Heart left ventricle (tissue), 16 donors: ENCODE measurements at regions not wholly inside any gene's neighbourhood (a gene's known extent, or its start where the extent isn't known, plus 50 kb on each side); places are given as distances from the start of the nearest gene placed in this dataset.

Experiments used
- ATAC-seq, 4 donors: fragments of 200-7000 bp; cut with Tn5 transposase; one replicate each; pipeline ENCODE4 v1.9.1; 2020 to 2022; ENCODE audit warnings: moderate library complexity in 4 of 4, mild to moderate bottlenecking in 3 of 4, moderate number of reproducible peaks in 1 of 4
- DNase-seq, 5 donors: peaks; one replicate each; pipeline ENCODE4 v3.0.0-alpha.2; 2020
- H3K27ac ChIP-seq, 12 donors: fragments of 200-600 bp; sonication (generic) in 4 of 12; one replicate each; pipeline versions ENCODE4 v1.5.0 to v1.8.0; 2016 to 2022; ENCODE audit warnings: mild to moderate bottlenecking in 2 of 12
- H3K27me3 ChIP-seq, 9 donors: fragments of 200-600 bp; sonication (generic) in 2 of 9; one replicate each; pipeline versions ENCODE4 v1.5.1 to v1.8.0; 2016 to 2022; ENCODE audit warnings: mild to moderate bottlenecking in 3 of 9
- H3K36me3 ChIP-seq, 9 donors: fragments of 200-600 bp; sonication (generic) in 2 of 9; one replicate each; pipeline versions ENCODE4 v1.5.0 to v1.8.0; 2018 to 2022; ENCODE audit warnings: mild to moderate bottlenecking in 2 of 9
- H3K4me1 ChIP-seq, 12 donors: fragments of 200-600 bp; sonication (generic) in 4 of 12; one replicate each; pipeline versions ENCODE4 v1.5.0 to v1.8.0; 2016 to 2022; ENCODE audit warnings: mild to moderate bottlenecking in 3 of 12
- H3K4me3 ChIP-seq, 12 donors: fragments of 200-600 bp; sonication (generic) in 4 of 12; one replicate each; pipeline versions ENCODE4 v1.5.0 to v1.8.0; 2017 to 2022; ENCODE audit warnings: mild to moderate bottlenecking in 9 of 12, moderate library complexity in 4 of 12
- H3K9me3 ChIP-seq, 12 donors: fragments of 200-600 bp; sonication (generic) in 4 of 12; one replicate each; pipeline versions ENCODE4 v1.5.0 to v1.8.0; 2016 to 2022; ENCODE audit warnings: mild to moderate bottlenecking in 1 of 12
- CTCF ChIP-seq, 12 donors: fragments of 200-600 bp; sonication (generic) in 4 of 12; IDR thresholded peaks; one replicate each; pipeline versions ENCODE4 v1.5.0 to v1.8.0; 2018 to 2022; ENCODE audit warnings: antibody characterized with exemption in 12 of 12, mild to moderate bottlenecking in 5 of 12
- POLR2A ChIP-seq, 2 donors: fragments of 450-650 bp; IDR thresholded peaks; one replicate each; pipeline ENCODE4 v1.6.1; 2017; ENCODE audit warnings: antibody characterized with exemption in 2 of 2, mild to moderate bottlenecking in 2 of 2, moderate library complexity in 2 of 2
- WGBS, 4 donors: extraction: QIAGEN DNeasy Blood & Tissue Kit in 2 of 4; methylation state at CpG; one replicate each; pipeline versions ENCODE4 v1.1.5 to v1.1.7; 2013 to 2018; 5-methylcytosine and 5-hydroxymethylcytosine counted together
- intact Hi-C, 10 donors: fragments of 100-400 bp; cut with DNase I; formaldehyde crosslinking; loops; one replicate each; pipeline versions ENCODE4 v1.11.1 to v1.14.2; 2022
- donor health status: ischemic (EF 13 %, LVEDD 7.1; RV severe dilation, severe dysfunction).
- donor health status: healthy with polysubstance abuse.
- donor health status: DM: no; HTN: yes; CAD: no.
- donor health status: DM: no; HTN: no; CAD: no.
- donor health status: ischemic (EF 25% LVEDD 6.9; RV normal size, moderate dysfunction).
- donor health status: ischemic (EF 25% LVEDD 5.7; RV mildly dilated, moderate dysfunction).
- donor health status: healthy.
- donor health status: DM: yes; HTN: yes; CAD: no.
- donor health status: ischemic (EF 35%, LVEDD 5.7; RV mildly dilated, moderate dysfunction).
- donor health status: nonischemic (EF 11% LVEDD 7.7; RV severe dilation, severe dysfunction).
- donor health status: DM: yes; HTN: yes; CAD: no.
- donor health status: PGD.
- donor health status: ischemic (EF 29% LVEDD 5.4; RV normal size, mild dysfunction).
- donor health status: nonischemic (EF 23%, LVEDD 6.1; RV moderate dilation, normal function).

GRCh38 chr5:3654515-3654914 lies 58.9 kb downstream of the IRX1 start:
- H3K27ac ChIP-seq, result no peak overlapping the region
- no peaks in the 10 kb centered on the region for H3K4me1 ChIP-seq
- no peaks in the 10 kb centered on the region for H3K9me3 ChIP-seq
- peaks cover 0 to 21% (median 0%) of the 10 kb centered on the region in 9 donors for H3K27me3 ChIP-seq
- WGBS, 4 donors, result 82 to 89% (median 85%) methylated on average over 9 of the region's 9 CpGs
- DNase-seq (no peak), ATAC-seq (no peak)
- H3K4me3 ChIP-seq, result no peak overlapping the region
- intact Hi-C loops, result no loop called here
- TF ChIP-seq CTCF (IDR thresholded peaks at IDR 0.05) (no peak), POLR2A (IDR thresholded peaks at IDR 0.05) (no peak)
- H3K36me3 ChIP-seq, result no peaks in the 10 kb centered on the region

GRCh38 chr5:3656803-3657202 lies 61.2 kb downstream of the IRX1 start:
- Histone ChIP-seq H3K9me3 (no peaks in the 10 kb centered on the region), H3K27me3 (peaks cover 0 to 8% (median 0%) of the 10 kb centered on the region in 9 donors), H3K36me3 (no peaks in the 10 kb centered on the region), H3K4me3 (no peak overlapping the region), H3K4me1 (no peaks in the 10 kb centered on the region), H3K27ac (no peak overlapping the region)
- ATAC-seq (no peak), DNase-seq (no peak)
- intact Hi-C loops, result no loop called here
- no peak for TF ChIP-seq CTCF (IDR thresholded peaks at IDR 0.05)
- TF ChIP-seq POLR2A (IDR thresholded peaks at IDR 0.05), result no peak
- 67 to 76% (median 74%) methylated on average over 6 to 7 of the region's 7 CpGs for WGBS, 4 donors

GRCh38 chr5:3657364-3658022 lies 61.9 kb downstream of the IRX1 start:
- Histone ChIP-seq H3K9me3 (no peaks in the 10 kb centered on the region), H3K27ac (no peak overlapping the region), H3K27me3 (peaks cover 0 to 8% (median 0%) of the 10 kb centered on the region in 9 donors), H3K4me3 (no peak overlapping the region), H3K36me3 (no peaks in the 10 kb centered on the region), H3K4me1 (no peaks in the 10 kb centered on the region)
- no peak for DNase-seq
- ATAC-seq, result no peak
- intact Hi-C loops, result no loop called here
- TF ChIP-seq POLR2A (IDR thresholded peaks at IDR 0.05) (no peak), CTCF (IDR thresholded peaks at IDR 0.05) (no peak)
- 66 to 90% (median 81%) methylated on average over 13 to 18 of the region's 18 CpGs for WGBS, 4 donors

GRCh38 chr5:3658929-3659328 lies 63.3 kb downstream of the IRX1 start:
- H3K27ac ChIP-seq, result no peak overlapping the region
- H3K9me3 ChIP-seq, result no peaks in the 10 kb centered on the region
- DNase-seq (no peak), ATAC-seq (no peak)
- no peaks in the 10 kb centered on the region for H3K4me1 ChIP-seq
- no peak for TF ChIP-seq POLR2A (IDR thresholded peaks at IDR 0.05)
- TF ChIP-seq CTCF (IDR thresholded peaks at IDR 0.05), result no peak
- no peak overlapping the region for H3K4me3 ChIP-seq
- peaks cover 0 to 8% (median 0%) of the 10 kb centered on the region in 9 donors for H3K27me3 ChIP-seq
- intact Hi-C loops, result no loop called here
- no peaks in the 10 kb centered on the region for H3K36me3 ChIP-seq
- WGBS, 4 donors, result 82 to 84% (median 84%) methylated on average over 10 of the region's 10 CpGs
